SK-N-SH treated with all-trans-retinoic acid at 6 μM for 48 hours (cell line): ENCODE measurements at regions not wholly inside any gene's neighbourhood (a gene's known extent, or its start where the extent isn't known, plus 50 kb on each side); places are given as distances from the start of the nearest gene placed in this dataset.

Experiments used
- ARNTL ChIP-seq: fragments of 450-650 bp; formaldehyde crosslinking; IDR thresholded peaks from 2 replicates; pipeline ENCODE4 v1.5.0; 2020; ENCODE audit warnings: low read depth, mild to moderate bottlenecking, moderate library complexity, borderline replicate concordance
- CREB5 ChIP-seq: fragments of 250-450 bp; sonication (Bioruptor Pico); IDR thresholded peaks from 2 replicates; pipeline ENCODE4 v1.5.1; 2020; ENCODE audit warnings: low read depth, mild to moderate bottlenecking, moderate library complexity
- CSDC2 ChIP-seq: fragments of 250-450 bp; sonication (Bioruptor Pico); IDR thresholded peaks from 2 replicates; pipeline ENCODE4 v1.5.0; 2020; ENCODE audit warnings: mild to moderate bottlenecking, moderate library complexity
- OSR1 ChIP-seq: fragments of 250-450 bp; sonication (Bioruptor Pico); IDR thresholded peaks from 2 replicates; pipeline ENCODE4 v1.8.0; 2022; ENCODE audit warnings: moderate library complexity, mild to moderate bottlenecking, inconsistent platforms
- PATZ1 ChIP-seq: fragments of 250-450 bp; sonication (Bioruptor Pico); IDR thresholded peaks from 2 replicates; pipeline ENCODE4 v1.8.0; 2020; ENCODE audit warnings: mild to moderate bottlenecking, moderate library complexity, borderline replicate concordance
- RARB ChIP-seq: fragments of 250-450 bp; sonication (Bioruptor Pico); IDR thresholded peaks from 2 replicates; pipeline ENCODE4 v1.8.0; 2021; ENCODE audit warnings: mild to moderate bottlenecking, moderate library complexity
- SNAI2 ChIP-seq: fragments of 250-450 bp; sonication (Bioruptor Pico); IDR thresholded peaks from 2 replicates; pipeline ENCODE4 v1.5.0; 2020; ENCODE audit warnings: mild to moderate bottlenecking, moderate library complexity
- TCF4 ChIP-seq: fragments of 250-450 bp; sonication (Bioruptor Pico); IDR thresholded peaks from 2 replicates; pipeline ENCODE4 v1.8.0; 2021; ENCODE audit warnings: mild to moderate bottlenecking, moderate library complexity, borderline replicate concordance
- ZC3H10 ChIP-seq: fragments of 250-450 bp; sonication (Bioruptor Pico); IDR thresholded peaks from 2 replicates; pipeline ENCODE4 v1.5.1; 2021; ENCODE audit warnings: mild to moderate bottlenecking, moderate library complexity
- ZFP30 ChIP-seq: fragments of 450-650 bp; formaldehyde crosslinking; IDR thresholded peaks from 2 replicates; pipeline ENCODE4 v1.5.0; 2022; ENCODE audit warnings: mild to moderate bottlenecking, moderate library complexity
- ZNF565 ChIP-seq: fragments of 450-650 bp; formaldehyde crosslinking; conservative IDR thresholded peaks from 2 replicates; pipeline ENCODE4 v1.5.0; 2020; ENCODE audit warnings: low read depth, mild to moderate bottlenecking, moderate library complexity

GRCh38 chr2:43020296-43020695 lies 206.1 kb downstream of the ZFP36L2 start:
- TF ChIP-seq ARNTL (CRISPR knock-in tag) (no peak), TCF4 (CRISPR knock-in tag) (no peak), SNAI2 (CRISPR knock-in tag) (no peak), RARB (no peak), ZNF565 (CRISPR knock-in tag) (no peak), ZC3H10 (CRISPR knock-in tag) (no peak), PATZ1 (CRISPR knock-in tag) (no peak), CSDC2 (CRISPR knock-in tag) (no peak), ZFP30 (CRISPR knock-in tag) (no peak), CREB5 (CRISPR knock-in tag) (no peak), OSR1 (CRISPR knock-in tag) (no peak)
